Activated naive CD4-positive, alpha-beta T cell treated with anti-CD3 and anti-CD28 coated beads for 36 hours (primary cell): ENCODE measurements at regions not wholly inside any gene's neighbourhood (a gene's known extent, or its start where the extent isn't known, plus 50 kb on each side); places are given as distances from the start of the nearest gene placed in this dataset.
A peak's percentile ranks its signal among the peaks of the same experiment; 100 is the strongest.

Experiments
- CTCF ChIA-PET: fragments of 350-600 bp; sonication (Branson Sonifier 250); formaldehyde crosslinking; loops from one replicate; lab custom pipeline; 2021; ENCODE audit warnings: antibody characterized with exemption; lab: Charles Lee
- DNase-seq: peaks from one replicate; pipeline ENCODE4 v3.0.0-alpha.2; 2020
- H3K27ac Mint-ChIP-seq: one replicate; pipeline ENCODE4 v1.8.0; 2021; ENCODE audit warnings: mild to moderate bottlenecking, mixed read lengths
- H3K27me3 Mint-ChIP-seq: one replicate; pipeline ENCODE4 v1.8.0; 2021; ENCODE audit warnings: low read depth, mixed read lengths
- H3K36me3 Mint-ChIP-seq: one replicate; pipeline ENCODE4 v1.8.0; 2021; ENCODE audit warnings: low read depth, mixed read lengths
- H3K4me1 Mint-ChIP-seq: one replicate; pipeline ENCODE4 v1.8.0; 2021; ENCODE audit warnings: low read depth, mixed read lengths
- H3K4me3 Mint-ChIP-seq: one replicate; pipeline ENCODE4 v1.8.0; 2021; ENCODE audit warnings: mild to moderate bottlenecking, moderate library complexity, mixed read lengths
- H3K9me3 Mint-ChIP-seq: one replicate; pipeline ENCODE4 v1.8.0; 2021; ENCODE audit warnings: mixed read lengths
- intact Hi-C: fragments of 100-400 bp; cut with micrococcal nuclease; formaldehyde crosslinking; loops from one replicate; pipeline ENCODE4 v1.15.1; 2023

GRCh38 chr4:181465826-181466225 is 777.4 kb upstream of the TENM3 start:
- peaks cover 3% of the 10 kb centered on the region for H3K9me3 Mint-ChIP-seq
- H3K27ac Mint-ChIP-seq = no peak overlapping the region
- no peaks in the 10 kb centered on the region for H3K4me1 Mint-ChIP-seq
- intact Hi-C loops = no loop called here
- CTCF ChIA-PET = no interaction called here
- no peaks in the 10 kb centered on the region for H3K36me3 Mint-ChIP-seq
- H3K4me3 Mint-ChIP-seq = no peak overlapping the region
- no peak for DNase-seq
- H3K27me3 Mint-ChIP-seq = no peaks in the 10 kb centered on the region

GRCh38 chr4:181468451-181468850 is 774.8 kb upstream of the TENM3 start:
- intact Hi-C loops = no loop called here
- Mint-ChIP-seq H3K27ac (no peak overlapping the region), H3K4me3 (no peak overlapping the region), H3K27me3 (no peaks in the 10 kb centered on the region), H3K4me1 (no peaks in the 10 kb centered on the region), H3K36me3 (no peaks in the 10 kb centered on the region), H3K9me3 (peaks cover 1% of the 10 kb centered on the region)
- no peak for DNase-seq
- CTCF ChIA-PET = no interaction called here

- Mint-ChIP-seq H3K9me3 (peaks cover 1% of the 10 kb centered on the region), H3K27ac (no peak overlapping the region), H3K4me3 (no peak overlapping the region), H3K4me1 (no peaks in the 10 kb centered on the region), H3K27me3 (no peaks in the 10 kb centered on the region), H3K36me3 (no peaks in the 10 kb centered on the region)
- CTCF ChIA-PET = no interaction called here
- intact Hi-C loops = no loop called here
- no peak for DNase-seq
Observed at GRCh38 chr4:181470306-181470705, 772.9 kb upstream of the TENM3 start.

- intact Hi-C loops = no loop called here
- CTCF ChIA-PET = interaction anchor here (0.6 kb wide), 1 partner anchor 100 kb away, joined by 7 read pairs; no protein-coding TSS in a partner anchor
- no peak overlapping the region for H3K4me3 Mint-ChIP-seq
- H3K4me1 Mint-ChIP-seq = no peaks in the 10 kb centered on the region
- H3K9me3 Mint-ChIP-seq = no peaks in the 10 kb centered on the region
- H3K36me3 Mint-ChIP-seq = no peaks in the 10 kb centered on the region
- H3K27me3 Mint-ChIP-seq = no peaks in the 10 kb centered on the region
- no peak for DNase-seq
- no peak overlapping the region for H3K27ac Mint-ChIP-seq
Observed at GRCh38 chr4:181475359-181475758, 767.8 kb upstream of the TENM3 start.

DNA sequence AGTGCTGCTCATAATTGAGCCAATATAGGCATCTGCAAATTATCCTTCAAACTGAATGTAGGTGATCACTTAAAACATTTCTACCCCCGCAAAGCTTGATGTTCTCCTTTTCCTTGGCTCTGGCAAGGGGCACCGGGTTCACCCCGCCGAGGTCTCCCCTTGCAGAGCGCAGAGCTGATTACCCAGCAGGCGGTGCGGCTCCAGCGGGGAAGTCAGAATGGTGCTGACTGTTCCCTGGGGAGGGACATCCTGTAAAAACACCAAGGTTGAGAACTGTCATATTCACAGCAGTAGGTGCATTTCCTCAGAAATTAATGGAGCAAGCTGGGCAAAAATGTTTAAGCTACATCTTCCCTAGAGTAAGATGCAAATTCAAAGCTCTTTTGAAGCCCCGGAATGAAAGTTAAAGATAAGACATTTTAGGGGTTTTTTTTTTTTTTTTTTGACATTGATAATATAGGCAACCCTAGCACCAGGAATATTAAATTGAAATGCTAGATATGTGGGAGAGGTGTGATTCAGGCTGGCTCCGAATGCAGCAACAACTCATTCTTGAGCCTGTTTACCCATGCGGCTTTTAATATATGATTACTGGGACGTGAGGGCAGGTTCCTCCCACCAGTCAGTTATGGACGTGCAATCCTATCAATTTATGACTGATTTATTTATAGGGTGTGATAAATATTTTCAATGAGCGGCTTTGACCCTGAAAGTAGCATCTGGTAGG is 767.3 kb upstream of the TENM3 start:
- H3K9me3 Mint-ChIP-seq = no peaks in the 10 kb centered on the region
- no peak overlapping the region for H3K4me3 Mint-ChIP-seq
- no peaks in the 10 kb centered on the region for H3K36me3 Mint-ChIP-seq
- no peak overlapping the region for H3K27ac Mint-ChIP-seq
- H3K27me3 Mint-ChIP-seq = no peaks in the 10 kb centered on the region
- CTCF ChIA-PET = interaction anchor here (0.6 kb wide), 1 partner anchor 100 kb away, joined by 7 read pairs; no protein-coding TSS in a partner anchor
- intact Hi-C loops = no loop called here
- no peaks in the 10 kb centered on the region for H3K4me1 Mint-ChIP-seq
- no peak for DNase-seq

- no peak for DNase-seq
Observed at GRCh38 chr4:181476508-181476890, 766.7 kb upstream of the TENM3 start.

GRCh38 chr4:181477591-181477990 is 765.6 kb upstream of the TENM3 start:
- Mint-ChIP-seq H3K27ac (no peak overlapping the region), H3K9me3 (no peaks in the 10 kb centered on the region), H3K4me1 (no peaks in the 10 kb centered on the region), H3K4me3 (no peak overlapping the region), H3K27me3 (no peaks in the 10 kb centered on the region), H3K36me3 (no peaks in the 10 kb centered on the region)
- DNase-seq = no peak
- intact Hi-C loops = no loop called here
- CTCF ChIA-PET = no interaction called here

More at GRCh38 chr4:181476508-181476890, 766.7 kb upstream of the TENM3 start:
- H3K4me3 Mint-ChIP-seq = no peak overlapping the region
- CTCF ChIA-PET = no interaction called here
- no peaks in the 10 kb centered on the region for H3K4me1 Mint-ChIP-seq
- no peak overlapping the region for H3K27ac Mint-ChIP-seq
- H3K9me3 Mint-ChIP-seq = no peaks in the 10 kb centered on the region
- intact Hi-C loops = no loop called here
- H3K27me3 Mint-ChIP-seq = no peaks in the 10 kb centered on the region
- no peaks in the 10 kb centered on the region for H3K36me3 Mint-ChIP-seq

DNA sequence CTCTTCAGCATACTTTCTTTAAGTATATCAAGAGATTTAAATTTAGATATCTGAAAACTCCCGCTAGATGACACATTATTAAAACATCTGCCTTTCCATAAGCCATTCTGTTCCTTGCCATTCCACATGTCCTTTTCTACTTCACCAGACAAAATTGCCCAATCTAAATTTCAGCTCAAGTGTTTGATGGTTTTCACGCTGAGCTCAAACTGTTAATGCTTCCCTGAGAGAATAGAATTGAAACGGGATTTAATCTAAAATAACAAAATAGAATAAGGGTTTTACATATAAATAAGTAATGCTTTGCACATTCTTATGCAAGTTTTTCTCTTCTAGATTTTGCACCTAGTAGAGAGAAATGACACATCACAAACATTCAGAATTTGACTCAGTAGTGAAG is 764.5 kb upstream of the TENM3 start:
- no peak for DNase-seq
- Mint-ChIP-seq H3K4me3 (no peak overlapping the region), H3K36me3 (no peaks in the 10 kb centered on the region), H3K9me3 (no peaks in the 10 kb centered on the region), H3K4me1 (no peaks in the 10 kb centered on the region), H3K27me3 (no peaks in the 10 kb centered on the region), H3K27ac (no peak overlapping the region)
- intact Hi-C loops = no loop called here
- CTCF ChIA-PET = no interaction called here

DNA sequence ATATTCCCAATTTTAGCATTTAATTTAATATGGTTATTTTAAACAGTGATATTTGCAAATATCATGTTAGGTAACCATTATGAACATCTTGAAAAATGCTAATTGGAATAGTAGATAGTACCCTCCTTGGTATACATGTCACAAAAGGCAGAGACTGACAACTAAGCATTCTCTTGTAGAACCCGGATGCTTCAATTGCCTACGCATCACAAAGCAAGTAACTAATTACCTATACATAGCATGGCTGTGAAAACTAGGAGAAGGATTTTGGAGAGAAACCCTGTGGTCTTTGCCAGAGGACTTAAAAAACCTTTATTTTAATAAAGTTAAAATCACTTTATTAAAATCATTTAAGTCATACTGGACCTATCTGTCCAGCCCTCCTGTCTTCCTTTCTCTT is 764.1 kb upstream of the TENM3 start:
- no peaks in the 10 kb centered on the region for H3K4me1 Mint-ChIP-seq
- DNase-seq = no peak
- CTCF ChIA-PET = no interaction called here
- no peak overlapping the region for H3K4me3 Mint-ChIP-seq
- intact Hi-C loops = no loop called here
- no peaks in the 10 kb centered on the region for H3K27me3 Mint-ChIP-seq
- no peak overlapping the region for H3K27ac Mint-ChIP-seq
- no peaks in the 10 kb centered on the region for H3K36me3 Mint-ChIP-seq
- H3K9me3 Mint-ChIP-seq = no peaks in the 10 kb centered on the region

- H3K4me3 Mint-ChIP-seq = no peak overlapping the region
- no peaks in the 10 kb centered on the region for H3K27me3 Mint-ChIP-seq
- DNase-seq = no peak
- no peaks in the 10 kb centered on the region for H3K36me3 Mint-ChIP-seq
- intact Hi-C loops = no loop called here
- CTCF ChIA-PET = no interaction called here
- H3K4me1 Mint-ChIP-seq = no peaks in the 10 kb centered on the region
- H3K9me3 Mint-ChIP-seq = no peaks in the 10 kb centered on the region
- H3K27ac Mint-ChIP-seq = no peak overlapping the region
Observed at GRCh38 chr4:181484396-181484795, 758.8 kb upstream of the TENM3 start.

DNA sequence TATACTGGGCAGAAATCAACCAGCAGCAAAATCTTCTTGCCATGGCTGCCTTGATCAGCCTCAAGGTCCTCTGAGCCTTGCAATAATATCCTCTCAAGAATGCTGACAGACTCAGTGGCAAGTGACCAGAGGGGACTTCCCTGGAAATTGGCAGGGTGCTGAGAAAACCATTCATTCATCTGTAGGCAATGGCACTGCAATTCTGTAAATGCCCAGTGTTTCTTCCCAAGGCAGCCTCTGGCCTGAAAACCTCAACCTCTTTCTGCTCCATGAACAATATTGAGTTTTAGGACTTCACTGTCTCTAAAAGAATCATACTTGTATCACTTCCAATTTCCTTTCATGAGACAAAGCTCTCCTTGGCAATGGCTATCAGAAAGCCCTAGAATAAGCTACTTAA is 754.3 kb upstream of the TENM3 start:
- H3K36me3 Mint-ChIP-seq = no peaks in the 10 kb centered on the region
- H3K9me3 Mint-ChIP-seq = peaks cover 1% of the 10 kb centered on the region
- H3K27ac Mint-ChIP-seq = no peak overlapping the region
- intact Hi-C loops = no loop called here
- H3K27me3 Mint-ChIP-seq = no peaks in the 10 kb centered on the region
- H3K4me1 Mint-ChIP-seq = no peaks in the 10 kb centered on the region
- no peak for DNase-seq
- no peak overlapping the region for H3K4me3 Mint-ChIP-seq
- CTCF ChIA-PET = no interaction called here

DNA sequence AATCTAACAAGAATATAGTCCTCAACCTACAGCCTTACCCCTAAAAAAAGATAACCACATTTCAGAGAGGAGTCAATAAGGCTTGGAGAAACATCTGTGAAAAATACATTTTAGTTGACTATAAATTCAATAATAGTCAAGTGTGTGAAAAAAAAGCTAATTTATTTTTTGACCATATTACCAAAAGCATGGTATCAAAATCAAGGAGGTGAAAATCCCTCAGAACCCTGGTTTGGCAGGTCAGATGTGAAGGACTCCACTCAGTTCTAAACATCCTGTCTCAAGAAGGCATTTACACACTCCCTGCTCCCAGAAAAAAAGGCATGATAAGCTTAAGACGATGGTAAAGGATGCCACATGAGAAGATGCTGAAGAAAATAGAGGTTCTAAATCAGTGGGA is 745.1 kb upstream of the TENM3 start:
- no peaks in the 10 kb centered on the region for H3K4me1 Mint-ChIP-seq
- no peak overlapping the region for H3K27ac Mint-ChIP-seq
- no peak for DNase-seq
- H3K36me3 Mint-ChIP-seq = no peaks in the 10 kb centered on the region
- H3K27me3 Mint-ChIP-seq = no peaks in the 10 kb centered on the region
- peaks cover 1% of the 10 kb centered on the region for H3K9me3 Mint-ChIP-seq
- intact Hi-C loops = no loop called here
- CTCF ChIA-PET = interaction anchor here (0.5 kb wide), 1 partner anchor 1378 kb away, joined by 3 read pairs; no protein-coding TSS in a partner anchor
- no peak overlapping the region for H3K4me3 Mint-ChIP-seq

DNA sequence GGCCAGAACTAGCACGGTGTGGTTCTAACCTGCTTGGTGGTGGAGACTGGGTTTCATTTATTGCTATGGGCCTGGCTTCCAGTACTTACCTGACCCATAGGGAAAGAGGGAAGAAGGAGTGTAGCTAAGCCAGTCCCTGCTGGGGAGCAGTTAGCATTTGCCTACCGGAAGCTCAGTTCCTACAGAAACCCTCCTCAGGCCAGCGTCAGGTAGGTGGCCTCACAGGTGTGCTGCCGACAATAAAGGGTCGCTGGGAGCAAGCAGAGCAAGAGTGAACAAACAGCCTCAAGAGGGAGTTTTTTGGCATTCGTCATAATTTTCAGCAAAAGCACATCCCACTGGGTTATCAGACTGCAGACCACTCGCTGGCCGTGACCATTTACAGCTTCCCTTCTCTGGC is 740.6 kb upstream of the TENM3 start:
- no peaks in the 10 kb centered on the region for H3K27me3 Mint-ChIP-seq
- CTCF ChIA-PET = no interaction called here
- H3K27ac Mint-ChIP-seq = peak overlapping the region; percentile 59
- H3K4me1 Mint-ChIP-seq = no peaks in the 10 kb centered on the region
- no peaks in the 10 kb centered on the region for H3K9me3 Mint-ChIP-seq
- no peak for DNase-seq
- H3K36me3 Mint-ChIP-seq = no peaks in the 10 kb centered on the region
- intact Hi-C loops = no loop called here
- H3K4me3 Mint-ChIP-seq = no peak overlapping the region
